ENCODE measurements at regions not wholly inside any gene's neighbourhood (a gene's known extent, or its start where the extent isn't known, plus 50 kb on each side); places are given as distances from the start of the nearest gene placed in this dataset.

- no peak overlapping the region for H3K27ac ChIP-seq
- ChIA-PET CTCF (no interaction called here), POLR2A (ENCODE audit: low non-redundant PET) (no interaction called here)
- DNase-seq (ENCODE audit: low spot score) = no peak
- no peak for TF ChIP-seq CTCF (conservative IDR thresholded peaks at IDR 0.05; ENCODE audit: low read depth)
Observed at GRCh38 chr9:23586906-23587305, 239.1 kb downstream of the ELAVL2 start.

GRCh38 chr9:23587433-23587832, 238.6 kb downstream of the ELAVL2 start:
- ChIA-PET CTCF (no interaction called here), POLR2A (ENCODE audit: low non-redundant PET) (no interaction called here)
- TF ChIP-seq CTCF (conservative IDR thresholded peaks at IDR 0.05; ENCODE audit: low read depth) = no peak
- H3K27ac ChIP-seq = no peak overlapping the region
- no peak for DNase-seq (ENCODE audit: low spot score)

- TF ChIP-seq CTCF (conservative IDR thresholded peaks at IDR 0.05; ENCODE audit: low read depth) = no peak
- no peak overlapping the region for H3K27ac ChIP-seq
- DNase-seq (ENCODE audit: low spot score) = no peak
- ChIA-PET POLR2A (ENCODE audit: low non-redundant PET) (no interaction called here), CTCF (no interaction called here)
Observed at GRCh38 chr9:23587903-23588302, 238.1 kb downstream of the ELAVL2 start.

- POLR2A ChIA-PET (ENCODE audit: low non-redundant PET) = no interaction called here
- peak; percentile 8 for DNase-seq (ENCODE audit: low spot score)
- CTCF ChIA-PET = no interaction called here
- no peak overlapping the region for H3K27ac ChIP-seq
- TF ChIP-seq CTCF (conservative IDR thresholded peaks at IDR 0.05; ENCODE audit: low read depth) = no peak
Observed at GRCh38 chr9:23590276-23591000, 235.6 kb downstream of the ELAVL2 start.

GRCh38 chr9:23594421-23594820, 231.6 kb downstream of the ELAVL2 start:
- DNase-seq (ENCODE audit: low spot score) = no peak
- CTCF ChIA-PET = no interaction called here
- no peak for TF ChIP-seq CTCF (conservative IDR thresholded peaks at IDR 0.05; ENCODE audit: low read depth)
- no peak overlapping the region for H3K27ac ChIP-seq
- POLR2A ChIA-PET (ENCODE audit: low non-redundant PET) = no interaction called here

GRCh38 chr9:23596913-23597634, 229.0 kb downstream of the ELAVL2 start:
- TF ChIP-seq CTCF (conservative IDR thresholded peaks at IDR 0.05; ENCODE audit: low read depth) = no peak
- H3K27ac ChIP-seq = no peak overlapping the region
- no peak for DNase-seq (ENCODE audit: low spot score)
- POLR2A ChIA-PET (ENCODE audit: low non-redundant PET) = no interaction called here
- CTCF ChIA-PET = interaction anchor here (0.6 to 0.7 kb wide), 2 partner anchors 20 to 232 kb away, joined by 3 to 4 read pairs; no protein-coding TSS in a partner anchor
